ENCODE measurements at regions not wholly inside any gene's neighbourhood (a gene's known extent, or its start where the extent isn't known, plus 50 kb on each side); places are given as distances from the start of the nearest gene placed in this dataset.

DNA sequence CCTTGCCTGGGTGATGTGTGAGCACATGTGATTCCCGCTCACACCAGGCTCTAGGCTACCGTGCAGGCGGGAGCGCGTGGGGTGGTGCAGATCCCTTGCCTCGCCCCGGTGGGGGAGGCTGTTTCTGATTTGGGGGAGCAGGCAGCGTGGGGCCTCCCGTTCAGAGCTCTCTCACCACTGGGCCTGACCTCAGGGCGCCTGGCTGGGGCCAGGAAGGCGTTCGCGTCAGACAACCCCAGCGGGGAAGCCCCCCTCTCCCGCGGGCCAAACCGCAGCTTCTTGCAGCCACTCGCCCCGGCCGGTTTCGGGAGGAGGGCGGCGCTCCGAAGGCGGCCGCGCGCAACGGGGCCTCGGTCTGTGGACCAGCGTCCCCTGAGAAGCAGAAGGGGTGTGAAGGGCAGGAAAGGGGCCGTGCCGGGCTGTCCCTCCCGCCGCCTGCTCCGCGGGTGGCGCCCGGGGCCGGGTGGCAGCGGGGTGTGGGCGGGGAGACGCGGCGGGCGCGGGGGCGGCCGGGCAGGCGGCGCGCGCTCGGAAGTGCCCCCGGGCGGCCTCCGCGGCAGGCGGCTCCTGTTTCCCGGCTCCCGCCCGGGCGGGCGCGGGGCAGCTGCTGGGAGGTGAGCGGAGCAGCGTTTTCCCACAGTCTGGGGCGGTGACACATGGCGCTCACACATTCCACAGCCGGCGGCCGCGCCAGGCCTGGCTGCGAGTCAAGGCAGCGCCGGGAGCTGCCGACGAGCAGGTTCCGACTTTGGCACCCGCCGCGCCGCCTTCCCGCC lies 65.1 kb upstream of the HES1 start:
- Histone ChIP-seq H3K4me1 (ENCODE audit: control insufficient read depth in 1 of 2, insufficient read depth in 2 of 2, low read length in 2 of 2) (peaks cover 12 to 33% of the 10 kb centered on the region in 2 experiments), H3K27me3 (ENCODE audit: insufficient read depth, low read length) (no peaks in the 10 kb centered on the region; the same call in 1 of the 2 replicates), H3K9me2 (ENCODE audit: insufficient read depth) (no peaks in the 10 kb centered on the region), H3K79me2 (ENCODE audit: insufficient read depth, low read length) (no peaks in the 10 kb centered on the region), H3K9me3 (ENCODE audit: control insufficient read depth in 1 of 2, insufficient read depth in 1 of 2, low read depth in 1 of 2, low read length in 2 of 2) (peaks cover 0 to 9% of the 10 kb centered on the region in 2 experiments; a peak in 3 of 4 replicates), H3K9ac (ENCODE audit: low read length) (peak overlapping the region; percentile 58), H3K36me3 (ENCODE audit: control insufficient read depth in 1 of 2, insufficient read depth in 2 of 2, low read length in 2 of 2) (no peaks in the 10 kb centered on the region), H3K27ac (ENCODE audit: low read depth, low read length) (peak overlapping the region; percentile 49; the same call in 1 of the 2 replicates), H4K20me1 (ENCODE audit: insufficient read depth) (no peaks in the 10 kb centered on the region), H3K4me2 (ENCODE audit: low read length) (peak overlapping the region; percentile 81), H2AFZ (ENCODE audit: low read depth, low read length, poor library complexity, severe bottlenecking) (peak overlapping the region; percentile 46), H3K4me3 (replicated peaks in 1 of 2; ENCODE audit: low read depth in 1 of 2, low read length in 2 of 2) (peak overlapping the region; percentile 31 to 50)
- intact Hi-C loops (cut with micrococcal nuclease), result loop anchor here (5.0 kb wide), 1 partner anchor 66 kb away; the partner anchor contains the start of gene HES1
- ChIA-PET POLR2A (interaction anchor here (0.7 to 1.0 kb wide), 3 partner anchors 18 to 242 kb away, joined by 3 to 4 read pairs (median 4); partner anchors contain the start of gene HES1), CTCF (interaction anchor here (1.5 kb wide), 2 partner anchors 18 to 68 kb away, joined by 3 read pairs; no protein-coding TSS in a partner anchor), RAD21 (ENCODE audit: low non-redundant PET in 1 of 2, low total read pairs in 2 of 2, uncharacterized antibody in 2 of 2, unreplicated experiment in 2 of 2) (interaction anchor here (0.9 to 1.2 kb wide), 2 partner anchors 245 to 289 kb away, joined by 3 to 6 read pairs; no protein-coding TSS in a partner anchor)
- no TSS peak for BruUV-seq (replicated peaks)
- ATAC-seq, result peak; percentile 81
- DNase-seq (ENCODE audit: low read depth, low spot score), result peak; percentile 67
- TF ChIP-seq, protein P1, sequence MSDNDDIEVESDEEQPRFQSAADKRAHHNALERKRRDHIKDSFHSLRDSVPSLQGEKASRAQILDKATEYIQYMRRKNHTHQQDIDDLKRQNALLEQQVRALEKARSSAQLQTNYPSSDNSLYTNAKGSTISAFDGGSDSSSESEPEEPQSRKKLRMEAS (IDR thresholded peaks at IDR 0.05), result peak; percentile 98
- TF ChIP-seq EZH2 (IDR thresholded peaks at IDR 0.05), result no peak
- no peak; the same call in 1 of the 2 replicates for TF ChIP-seq POLR2AphosphoS5 (IDR thresholded peaks at IDR 0.05; ENCODE audit: low read depth, low read length)
- no peak for TF ChIP-seq CEBPB (IDR thresholded peaks at IDR 0.05; ENCODE audit: low read depth)
- TF ChIP-seq TCF7L2 (IDR thresholded peaks at IDR 0.05; ENCODE audit: borderline replicate concordance, extremely low read depth, insufficient read depth, insufficient read length), result peak; percentile 90
- TF ChIP-seq, protein P2, sequence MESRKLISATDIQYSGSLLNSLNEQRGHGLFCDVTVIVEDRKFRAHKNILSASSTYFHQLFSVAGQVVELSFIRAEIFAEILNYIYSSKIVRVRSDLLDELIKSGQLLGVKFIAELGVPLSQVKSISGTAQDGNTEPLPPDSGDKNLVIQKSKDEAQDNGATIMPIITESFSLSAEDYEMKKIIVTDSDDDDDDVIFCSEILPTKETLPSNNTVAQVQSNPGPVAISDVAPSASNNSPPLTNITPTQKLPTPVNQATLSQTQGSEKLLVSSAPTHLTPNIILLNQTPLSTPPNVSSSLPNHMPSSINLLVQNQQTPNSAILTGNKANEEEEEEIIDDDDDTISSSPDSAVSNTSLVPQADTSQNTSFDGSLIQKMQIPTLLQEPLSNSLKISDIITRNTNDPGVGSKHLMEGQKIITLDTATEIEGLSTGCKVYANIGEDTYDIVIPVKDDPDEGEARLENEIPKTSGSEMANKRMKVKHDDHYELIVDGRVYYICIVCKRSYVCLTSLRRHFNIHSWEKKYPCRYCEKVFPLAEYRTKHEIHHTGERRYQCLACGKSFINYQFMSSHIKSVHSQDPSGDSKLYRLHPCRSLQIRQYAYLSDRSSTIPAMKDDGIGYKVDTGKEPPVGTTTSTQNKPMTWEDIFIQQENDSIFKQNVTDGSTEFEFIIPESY (IDR thresholded peaks at IDR 0.05; ENCODE audit: extremely low read depth, insufficient replicate concordance, low read length), result no peak
- TF ChIP-seq SRF (IDR thresholded peaks at IDR 0.05; ENCODE audit: low read depth), result no peak
- TF ChIP-seq JUND (IDR thresholded peaks at IDR 0.05), result peak; percentile 28; the same call in 1 of the 2 replicates
- TF ChIP-seq, protein P3, sequence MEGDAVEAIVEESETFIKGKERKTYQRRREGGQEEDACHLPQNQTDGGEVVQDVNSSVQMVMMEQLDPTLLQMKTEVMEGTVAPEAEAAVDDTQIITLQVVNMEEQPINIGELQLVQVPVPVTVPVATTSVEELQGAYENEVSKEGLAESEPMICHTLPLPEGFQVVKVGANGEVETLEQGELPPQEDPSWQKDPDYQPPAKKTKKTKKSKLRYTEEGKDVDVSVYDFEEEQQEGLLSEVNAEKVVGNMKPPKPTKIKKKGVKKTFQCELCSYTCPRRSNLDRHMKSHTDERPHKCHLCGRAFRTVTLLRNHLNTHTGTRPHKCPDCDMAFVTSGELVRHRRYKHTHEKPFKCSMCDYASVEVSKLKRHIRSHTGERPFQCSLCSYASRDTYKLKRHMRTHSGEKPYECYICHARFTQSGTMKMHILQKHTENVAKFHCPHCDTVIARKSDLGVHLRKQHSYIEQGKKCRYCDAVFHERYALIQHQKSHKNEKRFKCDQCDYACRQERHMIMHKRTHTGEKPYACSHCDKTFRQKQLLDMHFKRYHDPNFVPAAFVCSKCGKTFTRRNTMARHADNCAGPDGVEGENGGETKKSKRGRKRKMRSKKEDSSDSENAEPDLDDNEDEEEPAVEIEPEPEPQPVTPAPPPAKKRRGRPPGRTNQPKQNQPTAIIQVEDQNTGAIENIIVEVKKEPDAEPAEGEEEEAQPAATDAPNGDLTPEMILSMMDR (IDR thresholded peaks at IDR 0.05 in 2 of 3, conservative IDR thresholded peaks at IDR 0.05 in 1 of 3; ENCODE audit: borderline replicate concordance in 1 of 3, insufficient read depth in 1 of 3, low read depth in 2 of 3, low read length in 2 of 3), result no peak
- peak; percentile 18 for TF ChIP-seq YY1 (IDR thresholded peaks at IDR 0.05; ENCODE audit: extremely low read depth, insufficient replicate concordance, low read depth, low read length)
- TF ChIP-seq, protein P4, sequence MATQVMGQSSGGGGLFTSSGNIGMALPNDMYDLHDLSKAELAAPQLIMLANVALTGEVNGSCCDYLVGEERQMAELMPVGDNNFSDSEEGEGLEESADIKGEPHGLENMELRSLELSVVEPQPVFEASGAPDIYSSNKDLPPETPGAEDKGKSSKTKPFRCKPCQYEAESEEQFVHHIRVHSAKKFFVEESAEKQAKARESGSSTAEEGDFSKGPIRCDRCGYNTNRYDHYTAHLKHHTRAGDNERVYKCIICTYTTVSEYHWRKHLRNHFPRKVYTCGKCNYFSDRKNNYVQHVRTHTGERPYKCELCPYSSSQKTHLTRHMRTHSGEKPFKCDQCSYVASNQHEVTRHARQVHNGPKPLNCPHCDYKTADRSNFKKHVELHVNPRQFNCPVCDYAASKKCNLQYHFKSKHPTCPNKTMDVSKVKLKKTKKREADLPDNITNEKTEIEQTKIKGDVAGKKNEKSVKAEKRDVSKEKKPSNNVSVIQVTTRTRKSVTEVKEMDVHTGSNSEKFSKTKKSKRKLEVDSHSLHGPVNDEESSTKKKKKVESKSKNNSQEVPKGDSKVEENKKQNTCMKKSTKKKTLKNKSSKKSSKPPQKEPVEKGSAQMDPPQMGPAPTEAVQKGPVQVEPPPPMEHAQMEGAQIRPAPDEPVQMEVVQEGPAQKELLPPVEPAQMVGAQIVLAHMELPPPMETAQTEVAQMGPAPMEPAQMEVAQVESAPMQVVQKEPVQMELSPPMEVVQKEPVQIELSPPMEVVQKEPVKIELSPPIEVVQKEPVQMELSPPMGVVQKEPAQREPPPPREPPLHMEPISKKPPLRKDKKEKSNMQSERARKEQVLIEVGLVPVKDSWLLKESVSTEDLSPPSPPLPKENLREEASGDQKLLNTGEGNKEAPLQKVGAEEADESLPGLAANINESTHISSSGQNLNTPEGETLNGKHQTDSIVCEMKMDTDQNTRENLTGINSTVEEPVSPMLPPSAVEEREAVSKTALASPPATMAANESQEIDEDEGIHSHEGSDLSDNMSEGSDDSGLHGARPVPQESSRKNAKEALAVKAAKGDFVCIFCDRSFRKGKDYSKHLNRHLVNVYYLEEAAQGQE (IDR thresholded peaks at IDR 0.05; ENCODE audit: low read depth), result no peak
- TF ChIP-seq EZH2phosphoT487 (IDR thresholded peaks at IDR 0.05; ENCODE audit: borderline replicate concordance), result no peak
- TF ChIP-seq ZNF274 (IDR thresholded peaks at IDR 0.05; ENCODE audit: low read depth, low read length), result no peak
- TF ChIP-seq ELF1 (IDR thresholded peaks at IDR 0.05; ENCODE audit: borderline replicate concordance, low read depth), result no peak
- TF ChIP-seq, protein P5, sequence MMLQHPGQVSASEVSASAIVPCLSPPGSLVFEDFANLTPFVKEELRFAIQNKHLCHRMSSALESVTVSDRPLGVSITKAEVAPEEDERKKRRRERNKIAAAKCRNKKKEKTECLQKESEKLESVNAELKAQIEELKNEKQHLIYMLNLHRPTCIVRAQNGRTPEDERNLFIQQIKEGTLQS (IDR thresholded peaks at IDR 0.05), result no peak
- no peak for TF ChIP-seq SIN3A (IDR thresholded peaks at IDR 0.05; ENCODE audit: low read depth)
- no peak for TF ChIP-seq POLR2A (IDR thresholded peaks at IDR 0.05; ENCODE audit: borderline replicate concordance, extremely low read depth, insufficient read depth, insufficient read length)
